AG09319 (cell line): ENCODE measurements at regions not wholly inside any gene's neighbourhood (a gene's known extent, or its start where the extent isn't known, plus 50 kb on each side); places are given as distances from the start of the nearest gene placed in this dataset.

ENCODE experiments used
- DNase-seq: peaks from one replicate; pipeline ENCODE4 v3.0.0-alpha.2; 2010; ENCODE audit warnings: low read depth; ENCODE audit errors: extremely low read depth
- TF ChIP-seq, protein P1 (sequence below): IDR thresholded peaks from 2 replicates; pipeline ENCODE4 v1.5.1; 2011; ENCODE audit warnings: low read depth, mild to moderate bottlenecking, inconsistent platforms, low read length, moderate library complexity

DNA sequence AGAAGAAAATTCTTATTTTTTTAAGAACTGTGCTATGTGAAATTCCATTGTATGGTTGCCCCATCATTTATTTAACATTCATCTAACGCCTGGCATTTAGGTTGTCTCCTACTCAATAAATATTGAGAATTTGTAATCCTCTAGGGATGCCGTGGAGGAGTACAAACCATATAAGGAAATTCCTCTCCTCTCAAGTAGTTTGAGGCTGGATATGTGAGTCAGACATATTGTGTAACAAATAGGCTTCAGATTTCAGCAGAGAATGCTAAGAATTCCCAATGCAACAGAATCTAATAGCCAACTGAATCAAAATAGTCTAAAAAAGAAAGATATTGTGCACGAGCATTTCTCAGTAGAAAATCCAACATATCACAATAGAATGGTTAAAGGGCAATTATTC lies 174.7 kb downstream of the OTOR start:
- DNase-seq: peak; percentile 75
- TF ChIP-seq, protein P1, sequence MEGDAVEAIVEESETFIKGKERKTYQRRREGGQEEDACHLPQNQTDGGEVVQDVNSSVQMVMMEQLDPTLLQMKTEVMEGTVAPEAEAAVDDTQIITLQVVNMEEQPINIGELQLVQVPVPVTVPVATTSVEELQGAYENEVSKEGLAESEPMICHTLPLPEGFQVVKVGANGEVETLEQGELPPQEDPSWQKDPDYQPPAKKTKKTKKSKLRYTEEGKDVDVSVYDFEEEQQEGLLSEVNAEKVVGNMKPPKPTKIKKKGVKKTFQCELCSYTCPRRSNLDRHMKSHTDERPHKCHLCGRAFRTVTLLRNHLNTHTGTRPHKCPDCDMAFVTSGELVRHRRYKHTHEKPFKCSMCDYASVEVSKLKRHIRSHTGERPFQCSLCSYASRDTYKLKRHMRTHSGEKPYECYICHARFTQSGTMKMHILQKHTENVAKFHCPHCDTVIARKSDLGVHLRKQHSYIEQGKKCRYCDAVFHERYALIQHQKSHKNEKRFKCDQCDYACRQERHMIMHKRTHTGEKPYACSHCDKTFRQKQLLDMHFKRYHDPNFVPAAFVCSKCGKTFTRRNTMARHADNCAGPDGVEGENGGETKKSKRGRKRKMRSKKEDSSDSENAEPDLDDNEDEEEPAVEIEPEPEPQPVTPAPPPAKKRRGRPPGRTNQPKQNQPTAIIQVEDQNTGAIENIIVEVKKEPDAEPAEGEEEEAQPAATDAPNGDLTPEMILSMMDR: no peak

DNA sequence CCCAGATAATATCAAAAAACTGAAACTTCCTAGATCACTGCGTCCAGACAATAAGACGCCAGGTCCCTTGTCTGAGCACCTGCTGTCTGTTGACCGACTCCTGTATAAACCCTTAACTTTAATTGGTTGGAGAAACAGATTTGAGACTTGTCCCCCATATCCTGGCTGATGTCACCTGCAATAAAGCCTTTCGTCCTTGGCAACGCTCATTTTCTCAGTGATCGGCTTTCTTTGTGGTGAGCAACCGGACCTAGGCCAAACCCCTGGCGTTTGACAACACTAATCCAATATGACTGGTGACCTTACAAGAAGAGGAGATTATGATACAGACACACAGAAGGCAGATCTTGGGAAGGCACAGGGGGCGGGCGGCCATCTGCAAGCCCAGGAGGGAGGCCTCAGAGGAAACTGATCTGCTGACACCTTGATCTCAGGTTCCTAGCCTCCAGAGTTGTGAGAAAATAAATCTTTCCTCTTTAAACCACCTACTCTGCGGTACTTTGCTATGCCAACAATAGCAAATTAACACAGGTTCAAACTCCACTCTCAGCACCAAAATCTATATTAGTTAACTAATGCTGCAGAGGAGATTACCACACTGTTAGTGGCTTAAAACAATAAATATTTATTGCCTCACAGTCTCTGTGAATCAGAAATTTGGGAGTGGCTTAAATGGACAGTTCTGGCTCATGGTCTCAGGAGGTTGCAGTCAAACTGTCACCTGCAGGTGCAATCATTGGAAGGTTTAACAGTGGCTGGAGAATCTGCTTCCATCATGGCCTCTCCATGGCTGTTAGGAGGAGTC lies 178.7 kb downstream of the OTOR start:
- DNase-seq: no peak
- TF ChIP-seq, protein P1: no peak

DNA sequence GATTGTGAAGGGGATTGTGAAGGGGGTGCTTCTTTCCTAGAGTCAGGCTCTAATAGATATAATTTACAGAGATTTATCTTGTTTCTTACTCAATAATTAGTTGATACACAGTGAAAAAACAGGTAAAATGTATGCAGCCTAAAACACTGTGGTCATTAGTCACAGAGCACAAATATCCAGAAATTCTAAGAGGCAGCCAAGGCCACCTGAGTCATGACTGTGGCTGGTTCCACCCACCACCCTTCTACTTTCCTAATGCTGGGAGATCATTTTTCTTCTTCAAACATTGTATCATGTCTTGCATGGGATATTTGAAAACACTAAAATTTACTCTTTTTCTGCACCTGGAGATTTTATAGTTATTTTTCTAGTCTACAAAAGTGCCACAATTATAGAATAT lies 181.6 kb downstream of the OTOR start:
- DNase-seq: no peak
- TF ChIP-seq, protein P1: no peak

DNA sequence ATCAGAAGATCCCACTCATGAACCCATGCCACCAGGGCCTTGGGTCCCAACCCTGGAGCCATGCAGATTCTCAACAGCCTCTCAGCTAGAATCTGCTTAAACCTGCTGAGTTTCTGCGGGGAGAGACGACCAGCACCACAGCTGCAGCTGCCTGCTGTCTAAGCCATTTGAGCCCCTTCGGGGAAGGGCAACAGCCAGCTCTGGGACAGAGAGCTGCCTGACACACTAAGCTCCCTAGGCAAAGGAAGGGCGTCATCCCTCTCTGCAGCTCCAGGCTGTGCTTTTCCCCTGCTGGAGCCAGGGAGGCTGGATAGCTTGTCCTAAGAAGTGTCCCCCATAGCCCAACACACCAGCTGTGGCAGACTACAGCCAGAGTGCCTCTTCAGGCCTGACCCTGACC lies 182.5 kb downstream of the OTOR start:
- DNase-seq: no peak
- TF ChIP-seq, protein P1: no peak

DNA sequence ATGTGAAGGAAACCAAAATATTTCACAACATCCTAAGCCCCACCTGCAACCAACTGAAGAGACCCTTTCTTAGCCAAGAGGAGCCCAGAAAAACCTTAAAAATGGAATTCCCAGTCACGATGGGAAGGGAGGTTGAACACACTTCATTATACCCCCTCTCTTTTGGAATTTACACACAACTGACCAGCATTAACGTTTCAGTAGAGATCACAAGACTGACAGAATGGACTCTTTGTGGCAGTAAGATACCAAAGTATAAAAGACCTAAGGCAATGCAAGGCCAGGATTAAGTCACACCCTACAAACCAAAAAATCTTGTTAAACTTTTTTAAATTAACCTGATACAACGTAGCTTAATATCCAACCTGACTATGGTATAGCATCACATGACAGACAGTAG lies 190.9 kb downstream of the OTOR start:
- DNase-seq: no peak
- TF ChIP-seq, protein P1: no peak

DNA sequence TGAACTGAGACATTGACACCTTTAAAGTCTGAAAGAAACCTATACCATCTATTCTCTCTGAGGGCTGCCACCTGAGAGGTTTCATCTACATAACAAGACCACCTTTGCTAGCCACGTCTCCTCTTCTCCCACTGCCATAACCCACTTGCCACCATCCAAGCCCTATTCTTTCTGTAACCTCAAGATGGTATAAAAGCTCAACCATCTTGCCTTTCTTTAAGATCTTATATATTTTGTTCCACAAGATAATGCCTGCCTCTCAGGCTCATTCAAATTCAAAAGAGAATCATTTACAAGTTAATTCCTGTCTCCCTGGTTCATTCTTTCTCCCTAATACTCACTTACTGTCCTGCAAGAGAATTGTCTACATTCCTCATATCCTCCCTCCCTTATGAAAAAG lies 192.5 kb downstream of the OTOR start:
- TF ChIP-seq, protein P1: no peak
- DNase-seq: no peak

DNA sequence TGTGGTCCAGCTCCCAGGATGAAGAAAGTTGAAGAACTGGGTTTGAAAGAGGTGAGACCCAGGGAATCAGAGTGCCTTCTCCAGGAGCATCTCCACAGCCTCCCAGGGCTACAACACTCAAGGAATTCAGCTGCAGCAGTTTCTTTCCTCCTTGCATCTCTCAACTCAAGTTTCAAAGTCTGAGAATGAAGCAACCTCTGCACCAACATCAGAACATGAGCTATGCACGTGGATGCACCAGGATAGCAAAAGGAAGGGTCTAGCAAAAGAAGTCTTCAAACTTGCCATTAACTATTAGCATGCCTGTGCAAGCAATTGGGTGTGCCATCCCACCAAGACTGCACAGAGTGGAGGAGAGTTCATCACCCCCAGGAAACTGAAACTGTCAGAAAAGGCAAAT lies 193.9 kb downstream of the OTOR start:
- TF ChIP-seq, protein P1: no peak
- no peak for DNase-seq
